Renal pelvis (tissue), 1 donor: ENCODE measurements at regions not wholly inside any gene's neighbourhood (a gene's known extent, or its start where the extent isn't known, plus 50 kb on each side); places are given as distances from the start of the nearest gene placed in this dataset.
A peak's percentile ranks its signal among the peaks of the same experiment; 100 is the strongest.

Experiments used
- DNase-seq: peaks from one replicate; pipeline ENCODE4 v3.0.0-alpha.2; 2013

DNA sequence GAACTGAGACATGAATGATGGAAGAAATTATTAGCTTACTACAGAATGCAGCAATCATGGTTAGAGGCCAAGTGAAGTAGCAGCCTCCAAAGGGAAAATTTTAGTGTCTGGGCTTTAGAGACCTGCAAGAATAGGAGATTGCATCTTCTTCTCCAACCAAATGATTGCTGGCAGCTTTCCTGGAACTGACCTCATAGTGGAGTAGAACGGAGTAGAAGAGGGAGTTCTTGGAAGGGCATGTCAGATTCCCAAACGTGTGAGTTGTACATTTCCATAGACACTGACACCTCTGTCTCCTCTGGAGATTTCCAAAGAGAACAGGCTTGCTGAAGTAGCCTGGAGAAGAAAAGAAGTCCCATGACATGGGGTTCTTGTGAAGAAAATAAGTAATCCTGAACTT lies 169.8 kb upstream of the ERBB4 start:
- no peak for DNase-seq

- no peak for DNase-seq
Observed at GRCh38 chr2:212695426-212695825, 156.8 kb upstream of the ERBB4 start.

GRCh38 chr2:212694398-212694797 lies 155.8 kb upstream of the ERBB4 start:
- no peak for DNase-seq

DNA sequence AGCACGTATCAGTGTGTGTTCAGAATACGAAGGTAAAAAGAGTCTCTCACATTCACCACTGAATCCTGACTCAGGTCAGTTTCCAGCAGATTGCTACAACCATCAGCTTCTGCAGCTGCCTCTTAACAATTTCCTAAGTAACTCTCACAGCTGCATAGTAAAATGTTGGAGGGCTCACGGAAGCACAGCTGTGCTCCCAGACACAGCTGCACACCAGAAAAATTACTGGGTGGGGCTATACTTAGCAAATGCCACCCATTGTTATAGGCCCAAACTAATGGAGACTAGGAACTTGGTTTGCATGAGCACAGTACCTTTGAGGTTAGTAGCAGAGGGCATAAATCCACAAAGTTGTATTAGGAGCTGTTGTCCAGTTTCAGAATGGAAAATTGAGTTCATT lies 153.9 kb upstream of the ERBB4 start:
- DNase-seq, result no peak

DNA sequence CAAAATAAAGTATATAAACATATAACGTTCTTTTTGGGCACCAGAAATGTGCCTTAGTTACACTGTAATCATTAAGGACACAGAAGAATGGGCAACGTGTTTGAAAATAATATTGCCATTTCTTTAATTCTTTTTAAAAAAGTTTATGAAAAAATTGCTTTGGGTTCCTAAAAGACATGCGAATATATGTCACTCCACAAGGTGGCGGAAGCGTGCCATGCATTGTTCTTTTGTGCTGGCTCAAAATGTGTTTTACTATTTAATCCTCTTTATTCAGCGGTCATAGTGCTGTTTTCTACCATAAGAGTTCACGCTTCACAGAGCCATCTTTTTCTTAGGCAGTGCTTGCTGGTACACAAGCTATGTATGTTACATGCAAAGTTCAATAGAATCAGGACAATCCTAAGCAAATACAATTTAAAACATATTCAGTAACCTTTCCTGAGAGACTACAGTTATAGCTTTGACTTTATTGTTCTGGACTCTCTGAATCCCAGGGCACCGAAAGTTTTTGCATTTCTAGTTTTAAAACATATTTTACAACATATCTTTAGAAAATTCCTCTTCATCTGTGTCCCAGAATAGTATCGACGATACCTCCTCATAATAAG lies 147.8 kb upstream of the ERBB4 start:
- peak; percentile 58 for DNase-seq

- no peak for DNase-seq
Observed at GRCh38 chr2:212683346-212684097, 144.9 kb upstream of the ERBB4 start.

DNA sequence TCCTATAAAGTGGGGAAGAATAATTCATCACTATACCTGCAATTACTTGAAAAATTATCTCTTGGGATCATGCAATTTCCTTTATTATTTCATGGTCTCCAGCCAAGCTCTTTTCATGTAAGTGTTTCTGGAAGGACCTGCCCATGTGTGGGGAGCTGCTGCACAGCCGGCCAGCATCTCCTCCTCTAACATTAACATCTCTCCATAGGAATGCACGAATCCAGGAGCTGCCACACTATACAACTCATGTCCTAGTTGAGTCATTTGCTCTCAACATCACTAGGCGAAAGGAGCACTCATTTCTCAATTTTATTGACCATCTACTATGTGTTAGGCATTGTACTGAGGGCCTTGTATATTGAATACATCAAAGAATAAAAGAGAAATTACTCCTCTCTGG lies 144.3 kb upstream of the ERBB4 start:
- DNase-seq, result no peak

DNA sequence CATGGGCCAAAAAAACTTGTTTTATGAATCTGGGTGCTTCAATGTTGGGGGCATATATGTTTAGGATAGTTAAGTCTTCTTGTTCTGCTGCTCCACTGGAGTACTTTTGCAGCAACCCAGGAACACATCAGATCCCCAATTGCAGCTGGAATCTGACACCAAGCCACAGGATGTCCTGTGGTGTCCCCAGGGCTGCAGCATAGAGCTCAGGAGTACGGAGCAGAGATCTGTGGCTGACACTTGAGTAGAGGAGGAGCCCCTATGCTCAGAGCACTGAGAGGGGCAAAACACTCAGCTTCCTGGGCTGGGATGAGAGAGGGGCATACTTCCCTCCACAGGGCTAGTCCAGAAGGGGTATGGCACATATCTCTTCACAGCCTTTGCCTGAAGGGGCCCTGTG lies 138.9 kb upstream of the ERBB4 start:
- DNase-seq, result no peak

DNA sequence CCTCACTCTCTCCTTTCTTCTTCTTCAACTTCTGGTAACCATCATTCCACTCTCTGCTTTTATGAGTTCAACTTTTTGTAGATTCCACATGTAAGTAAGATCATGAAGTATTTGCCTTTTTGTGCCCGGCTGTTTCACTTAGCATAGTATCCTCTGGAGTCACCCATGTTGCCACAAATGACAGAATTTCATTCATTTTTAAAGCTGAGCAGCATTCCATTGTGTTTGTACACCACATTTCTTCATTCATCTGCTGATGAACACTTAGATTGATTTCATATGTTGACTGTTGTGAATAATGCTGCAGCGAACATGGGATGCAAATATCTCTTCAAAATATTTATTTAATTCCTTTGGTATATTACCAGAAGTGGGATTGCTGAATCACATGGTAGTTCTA lies 133.6 kb upstream of the ERBB4 start:
- DNase-seq, result no peak

GRCh38 chr2:212669761-212670160 lies 131.2 kb upstream of the ERBB4 start:
- DNase-seq, result no peak

GRCh38 chr2:212667751-212668316 lies 129.2 kb upstream of the ERBB4 start:
- no peak for DNase-seq

DNA sequence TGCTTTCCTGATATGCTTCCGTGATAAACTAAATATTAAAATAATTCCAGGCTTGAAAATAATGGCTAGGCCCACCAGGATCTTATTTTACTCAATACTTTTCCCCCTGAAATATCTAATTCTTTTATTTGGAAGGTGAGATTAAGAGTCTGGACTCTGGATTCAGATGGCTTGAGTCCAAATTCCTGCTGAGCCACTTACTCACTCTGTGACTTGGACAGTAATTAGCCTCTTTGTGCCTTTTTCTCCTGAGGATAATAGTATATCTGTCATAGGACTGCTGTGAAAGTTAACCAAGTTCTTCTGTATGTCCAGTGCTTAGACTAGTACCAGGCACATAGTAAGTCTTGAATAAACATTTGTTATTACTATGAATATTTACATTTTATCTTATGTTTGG lies 127.3 kb upstream of the ERBB4 start:
- DNase-seq, result no peak

DNA sequence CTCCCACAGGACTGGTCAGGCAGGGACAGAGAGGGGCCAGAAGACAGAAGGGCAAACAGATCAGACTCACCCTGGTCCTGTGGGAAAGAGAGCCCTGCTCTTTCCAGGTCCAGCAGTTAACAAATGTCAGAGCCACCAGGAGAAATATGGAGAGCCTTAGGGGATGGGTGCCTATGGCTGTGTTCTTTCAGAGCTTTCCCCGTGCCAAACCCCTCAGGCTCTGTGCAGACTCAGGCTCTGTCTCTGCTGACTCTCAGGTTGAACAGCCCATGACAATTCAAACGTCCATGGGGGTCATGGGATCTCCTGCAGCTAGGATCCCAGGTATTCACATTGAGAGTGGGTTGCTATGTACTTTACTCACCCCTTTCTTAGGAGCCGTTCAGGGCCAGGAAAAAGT lies 120.8 kb upstream of the ERBB4 start:
- DNase-seq, result no peak

- DNase-seq, result no peak
Observed at GRCh38 chr2:212649646-212650045, 111.0 kb upstream of the ERBB4 start.

GRCh38 chr2:212646698-212647366 lies 108.2 kb upstream of the ERBB4 start:
- DNase-seq, result no peak

GRCh38 chr2:212644195-212644837 lies 105.7 kb upstream of the ERBB4 start:
- DNase-seq, result no peak

GRCh38 chr2:212640428-212640827 lies 101.8 kb upstream of the ERBB4 start:
- DNase-seq, result peak; percentile 24

- DNase-seq, result no peak
Observed at GRCh38 chr2:212638694-212639093, 100.1 kb upstream of the ERBB4 start.

- no peak for DNase-seq
Observed at GRCh38 chr2:212628586-212628985, 90.0 kb upstream of the ERBB4 start.

GRCh38 chr2:212626371-212626918 lies 87.8 kb upstream of the ERBB4 start:
- DNase-seq, result no peak

DNA sequence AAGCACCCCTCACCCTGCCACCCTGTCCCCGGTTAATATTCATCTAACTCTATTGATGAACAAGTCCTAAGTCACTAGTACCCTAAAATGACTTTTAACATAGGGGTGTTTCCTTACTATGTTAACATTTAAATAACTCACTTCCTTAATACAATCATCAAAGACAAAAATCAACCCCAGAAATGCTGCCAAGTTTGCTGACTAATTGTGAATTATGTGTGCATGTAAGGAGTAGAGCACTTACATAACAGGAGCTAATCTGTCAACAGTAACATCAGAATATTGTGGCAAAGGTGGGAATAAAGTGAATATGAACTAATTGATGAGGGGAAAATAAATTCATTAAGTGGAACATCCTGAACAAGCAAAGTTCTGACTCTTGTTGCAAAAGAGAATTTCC lies 81.4 kb upstream of the ERBB4 start:
- no peak for DNase-seq

GRCh38 chr2:212618636-212619035 lies 80.0 kb upstream of the ERBB4 start:
- no peak for DNase-seq
